ENCODE measurements at regions not wholly inside any gene's neighbourhood (a gene's known extent, or its start where the extent isn't known, plus 50 kb on each side); places are given as distances from the start of the nearest gene placed in this dataset.

DNA sequence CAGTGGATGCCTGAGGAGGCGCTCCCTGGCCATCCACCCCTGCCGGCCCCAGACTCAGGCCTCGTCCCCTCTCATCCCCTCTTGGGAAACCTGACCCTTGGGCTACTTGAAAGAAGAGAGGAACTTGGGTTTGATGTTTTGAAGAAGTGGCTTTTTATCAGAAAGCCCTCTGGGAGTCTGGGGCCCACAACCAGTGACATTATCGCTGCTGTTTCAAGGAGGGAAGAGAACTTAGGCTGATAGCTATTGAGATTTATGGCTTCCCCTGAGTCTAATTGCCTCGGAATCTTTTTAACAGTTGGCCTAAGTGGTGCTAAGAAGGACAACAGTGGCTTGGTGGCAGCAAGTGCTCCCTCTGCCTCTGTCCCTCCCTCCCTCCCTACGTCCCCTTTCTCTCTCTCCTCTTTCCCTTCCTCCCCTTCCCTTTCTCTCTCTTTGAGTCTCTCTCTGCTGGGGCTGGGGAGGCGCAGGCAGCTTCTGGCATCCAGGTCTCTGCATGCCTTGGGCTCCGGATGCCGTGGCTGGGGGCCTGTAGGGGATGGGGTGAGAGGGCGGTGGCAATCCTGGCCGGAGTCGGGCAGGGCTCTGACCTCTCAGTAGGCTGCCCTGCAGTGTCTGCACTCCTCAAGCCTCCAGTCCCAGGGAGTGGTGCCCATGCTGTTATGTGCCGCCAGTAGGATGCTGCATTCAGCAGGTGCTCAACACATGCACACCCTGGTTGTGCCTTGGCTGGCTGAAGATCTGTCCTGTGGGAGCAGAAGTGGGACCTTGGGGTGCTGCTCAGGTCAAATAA lies 49.6 kb upstream of the RXRA start:
- peak in 1 of 2 experiments; percentile 26 for DNase-seq

All from Kasumi-1 (cell line).